ENCODE measurements at regions not wholly inside any gene's neighbourhood (a gene's known extent, or its start where the extent isn't known, plus 50 kb on each side); places are given as distances from the start of the nearest gene placed in this dataset.
"Not testable (repeated sequence)": the region's sequence is repeated elsewhere in the genome, so short reads cannot be mapped to it uniquely, and the experiment has no call there.

DNA sequence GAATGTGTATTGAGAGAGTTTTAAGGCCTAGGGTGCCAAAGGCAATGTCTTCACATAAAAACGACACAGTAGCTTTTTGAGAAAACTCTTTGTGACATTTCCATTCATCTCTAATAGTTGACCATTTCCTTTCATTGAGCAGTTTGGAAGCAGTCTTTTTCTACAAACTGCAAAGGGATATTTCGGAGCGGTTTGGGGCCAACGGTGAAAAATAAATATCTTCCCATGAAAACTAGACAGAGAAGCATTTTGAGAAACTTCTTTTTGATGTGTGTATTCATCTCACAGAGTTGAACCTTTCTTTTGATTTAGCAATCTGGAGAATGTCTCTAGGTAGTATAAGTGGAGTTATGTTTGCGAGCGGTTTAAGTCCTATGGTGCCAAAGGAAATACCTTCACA, 3052.9 kb downstream of the TUBA3C start:
- TF ChIP-seq, protein P1, sequence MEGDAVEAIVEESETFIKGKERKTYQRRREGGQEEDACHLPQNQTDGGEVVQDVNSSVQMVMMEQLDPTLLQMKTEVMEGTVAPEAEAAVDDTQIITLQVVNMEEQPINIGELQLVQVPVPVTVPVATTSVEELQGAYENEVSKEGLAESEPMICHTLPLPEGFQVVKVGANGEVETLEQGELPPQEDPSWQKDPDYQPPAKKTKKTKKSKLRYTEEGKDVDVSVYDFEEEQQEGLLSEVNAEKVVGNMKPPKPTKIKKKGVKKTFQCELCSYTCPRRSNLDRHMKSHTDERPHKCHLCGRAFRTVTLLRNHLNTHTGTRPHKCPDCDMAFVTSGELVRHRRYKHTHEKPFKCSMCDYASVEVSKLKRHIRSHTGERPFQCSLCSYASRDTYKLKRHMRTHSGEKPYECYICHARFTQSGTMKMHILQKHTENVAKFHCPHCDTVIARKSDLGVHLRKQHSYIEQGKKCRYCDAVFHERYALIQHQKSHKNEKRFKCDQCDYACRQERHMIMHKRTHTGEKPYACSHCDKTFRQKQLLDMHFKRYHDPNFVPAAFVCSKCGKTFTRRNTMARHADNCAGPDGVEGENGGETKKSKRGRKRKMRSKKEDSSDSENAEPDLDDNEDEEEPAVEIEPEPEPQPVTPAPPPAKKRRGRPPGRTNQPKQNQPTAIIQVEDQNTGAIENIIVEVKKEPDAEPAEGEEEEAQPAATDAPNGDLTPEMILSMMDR (IDR thresholded peaks at IDR 0.05), result not testable (repeated sequence)
- TF ChIP-seq POLR2A, EP300 (IDR thresholded peaks at IDR 0.05): not testable (repeated sequence)
